Caco-2 (cell line): ENCODE measurements at regions not wholly inside any gene's neighbourhood (a gene's known extent, or its start where the extent isn't known, plus 50 kb on each side); places are given as distances from the start of the nearest gene placed in this dataset.
A peak's percentile ranks its signal among the peaks of the same experiment; 100 is the strongest.

ENCODE experiments used
- BruUV-seq: library from RNA; stranded (reverse); fragments of 400-500 nt; replicated peaks from 2 replicates; lab custom pipeline; 2021; lab: Mats Ljungman, UMichigan
- CTCF ChIA-PET: fragments of 300-600 bp; sonication (Branson Sonifier 250); formaldehyde crosslinking; loops from one replicate; lab custom pipeline; 2022; ENCODE audit warnings: antibody characterized with exemption; lab: Charles Lee
- POLR2A ChIA-PET: fragments of 300-600 bp; sonication (Branson Sonifier 250); formaldehyde crosslinking; loops from one replicate; lab custom pipeline; 2022; ENCODE audit warnings: antibody characterized with exemption; lab: Charles Lee
- DNase-seq, 2 experiments: peaks; one replicate each; pipeline versions ENCODE4 v3.0.0 to v3.0.0-alpha.2; 2020 to 2022
- H3K27me3 ChIP-seq: replicated peaks from 2 replicates; pipeline ENCODE4 v1.6.0; 2011; ENCODE audit warnings: low read length; ENCODE audit not compliant: control insufficient read depth, insufficient read depth
- H3K36me3 ChIP-seq: 2 replicates; pipeline ENCODE4 v1.5.1; 2011; ENCODE audit warnings: low read length; ENCODE audit not compliant: control insufficient read depth, insufficient read depth
- H3K4me1 ChIP-seq: fragments of 250-450 bp; sonication (Bioruptor Pico); 2 replicates; pipeline ENCODE4 v1.5.1; 2020; ENCODE audit warnings: mild to moderate bottlenecking
- H3K4me3 ChIP-seq: 2 replicates; pipeline ENCODE4 v1.5.1; 2011; ENCODE audit warnings: low read depth, mild to moderate bottlenecking, control low read depth, low read length
- H3K9me3 ChIP-seq: fragments of 250-450 bp; sonication (Bioruptor Pico); 2 replicates; pipeline ENCODE4 v1.5.1; 2020; ENCODE audit warnings: mild to moderate bottlenecking, moderate library complexity
- H3K27ac Mint-ChIP-seq: one replicate; pipeline ENCODE4 v1.8.0; 2022; ENCODE audit warnings: mixed read lengths; ENCODE audit not compliant: unreplicated experiment
- H3K27me3 Mint-ChIP-seq: one replicate; pipeline ENCODE4 v1.8.0; 2022; ENCODE audit warnings: mixed read lengths; ENCODE audit not compliant: insufficient read depth, unreplicated experiment
- H3K36me3 Mint-ChIP-seq: one replicate; pipeline ENCODE4 v1.8.0; 2022; ENCODE audit warnings: mild to moderate bottlenecking, mixed read lengths; ENCODE audit not compliant: insufficient read depth, unreplicated experiment
- H3K4me1 Mint-ChIP-seq: one replicate; pipeline ENCODE4 v1.8.0; 2022; ENCODE audit warnings: low read depth, mixed read lengths; ENCODE audit not compliant: unreplicated experiment
- H3K4me3 Mint-ChIP-seq: one replicate; pipeline ENCODE4 v1.8.0; 2022; ENCODE audit warnings: mild to moderate bottlenecking, moderate library complexity, mixed read lengths; ENCODE audit not compliant: unreplicated experiment
- H3K9me3 Mint-ChIP-seq: one replicate; pipeline ENCODE4 v1.8.0; 2022; ENCODE audit warnings: mixed read lengths; ENCODE audit not compliant: unreplicated experiment
- CTCF ChIP-seq, 2 experiments: fragments of 200-600 bp in 1 of 2; IDR thresholded peaks; 1 replicate in 1 of 2; 2 replicates in 1 of 2; pipeline versions ENCODE4 v1.5.1 to v1.8.0; 2011 to 2022; ENCODE audit warnings: antibody characterized with exemption in 1 of 2, control low read depth in 1 of 2, inconsistent platforms in 1 of 2, low read depth in 1 of 2, low read length in 1 of 2, mild to moderate bottlenecking in 1 of 2, moderate library complexity in 1 of 2; ENCODE audit not compliant: insufficient read depth in 1 of 2, severe bottlenecking in 1 of 2, unreplicated experiment in 1 of 2
- intact Hi-C: fragments of 100-400 bp; cut with micrococcal nuclease; formaldehyde crosslinking; loops from one replicate; pipeline ENCODE4 v1.10.0; 2022; ENCODE audit not compliant: unreplicated experiment

GRCh38 chr1:214122110-214122509 lies 134.3 kb downstream of the PROX1 start:
- H3K36me3 ChIP-seq: no peaks in the 10 kb centered on the region
- H3K4me3 ChIP-seq: no peak overlapping the region
- no peaks in the 10 kb centered on the region for H3K27me3 ChIP-seq
- ChIA-PET CTCF (interaction anchor here (0.7 to 2.0 kb wide), 4 partner anchors 115 to 877 kb away, joined by 3 to 14 read pairs (median 4); no protein-coding TSS in a partner anchor), POLR2A (no interaction called here)
- Mint-ChIP-seq H3K36me3 (no peaks in the 10 kb centered on the region), H3K27ac (no peak overlapping the region), H3K4me1 (peaks cover 17% of the 10 kb centered on the region), H3K4me3 (no peak overlapping the region), H3K27me3 (no peaks in the 10 kb centered on the region), H3K9me3 (peaks cover 4% of the 10 kb centered on the region)
- peaks cover 18% of the 10 kb centered on the region; the same call in 1 of the 2 replicates for H3K4me1 ChIP-seq
- intact Hi-C loops: loop anchor here (2.0 to 10.0 kb wide), 4 partner anchors 70 to 450 kb away; no protein-coding TSS in a partner anchor
- TF ChIP-seq CTCF (IDR thresholded peaks at IDR 0.05; ENCODE audit: insufficient read depth in 1 of 2, low read depth in 1 of 2, low read length in 1 of 2, severe bottlenecking in 1 of 2, unreplicated experiment in 1 of 2): no peak
- no TSS peak for BruUV-seq
- H3K9me3 ChIP-seq: no peaks in the 10 kb centered on the region; the same call in 1 of the 2 replicates
- DNase-seq: no peak

GRCh38 chr1:214123061-214123784 lies 135.4 kb downstream of the PROX1 start:
- peaks cover 18% of the 10 kb centered on the region; the same call in 1 of the 2 replicates for H3K4me1 ChIP-seq
- no peaks in the 10 kb centered on the region for H3K27me3 Mint-ChIP-seq
- BruUV-seq: no TSS peak
- DNase-seq: peak; percentile 67 to 75
- CTCF ChIA-PET: interaction anchor here (0.6 to 2.0 kb wide), 14 partner anchors 63 to 1000 kb away, joined by 3 to 14 read pairs (median 4); no protein-coding TSS in a partner anchor
- H3K27ac Mint-ChIP-seq: peak overlapping the region; percentile 8
- H3K36me3 ChIP-seq: no peaks in the 10 kb centered on the region
- TF ChIP-seq CTCF (IDR thresholded peaks at IDR 0.05; ENCODE audit: insufficient read depth in 1 of 2, low read depth in 1 of 2, low read length in 1 of 2, severe bottlenecking in 1 of 2, unreplicated experiment in 1 of 2): peak; percentile 69 to 78
- no peak overlapping the region for H3K4me3 Mint-ChIP-seq
- peaks cover 17% of the 10 kb centered on the region for H3K4me1 Mint-ChIP-seq
- no peaks in the 10 kb centered on the region for H3K9me3 Mint-ChIP-seq
- POLR2A ChIA-PET: interaction anchor here (0.6 kb wide), 2 partner anchors 135 to 704 kb away, joined by 3 to 5 read pairs; partner anchors contain the start of gene PROX1
- H3K9me3 ChIP-seq: no peaks in the 10 kb centered on the region; the same call in 1 of the 2 replicates
- no peaks in the 10 kb centered on the region for H3K36me3 Mint-ChIP-seq
- intact Hi-C loops: loop anchor here (1.0 to 10.0 kb wide), 10 partner anchors 71 to 1001 kb away; partner anchors contain the start of gene PROX1
- H3K4me3 ChIP-seq: no peak overlapping the region
- no peaks in the 10 kb centered on the region for H3K27me3 ChIP-seq

GRCh38 chr1:214124281-214124805 lies 136.6 kb downstream of the PROX1 start:
- no peak for DNase-seq
- no peaks in the 10 kb centered on the region for H3K36me3 ChIP-seq
- no peaks in the 10 kb centered on the region for H3K36me3 Mint-ChIP-seq
- intact Hi-C loops: loop anchor here (5.0 to 10.0 kb wide), 3 partner anchors 72 to 452 kb away; no protein-coding TSS in a partner anchor
- H3K4me3 Mint-ChIP-seq: no peak overlapping the region
- no peak overlapping the region for H3K27ac Mint-ChIP-seq
- ChIA-PET POLR2A (no interaction called here), CTCF (no interaction called here)
- no peaks in the 10 kb centered on the region for H3K9me3 Mint-ChIP-seq
- H3K27me3 Mint-ChIP-seq: no peaks in the 10 kb centered on the region
- peaks cover 18% of the 10 kb centered on the region; the same call in 1 of the 2 replicates for H3K4me1 ChIP-seq
- no peak for TF ChIP-seq CTCF (IDR thresholded peaks at IDR 0.05; ENCODE audit: insufficient read depth in 1 of 2, low read depth in 1 of 2, low read length in 1 of 2, severe bottlenecking in 1 of 2, unreplicated experiment in 1 of 2)
- peaks cover 17% of the 10 kb centered on the region for H3K4me1 Mint-ChIP-seq
- H3K4me3 ChIP-seq: no peak overlapping the region
- BruUV-seq: no TSS peak
- H3K27me3 ChIP-seq: no peaks in the 10 kb centered on the region
- H3K9me3 ChIP-seq: no peaks in the 10 kb centered on the region
